ENCODE measurements at regions not wholly inside any gene's neighbourhood (a gene's known extent, or its start where the extent isn't known, plus 50 kb on each side); places are given as distances from the start of the nearest gene placed in this dataset.

- H3K27me3 ChIP-seq (ENCODE audit: insufficient read depth, low read length): no peaks in the 10 kb centered on the region
- H3K4me3 ChIP-seq (replicated peaks in 1 of 2; ENCODE audit: low read depth in 1 of 2, low read length in 2 of 2): no peak overlapping the region
- CTCF ChIA-PET: no interaction called here
- intact Hi-C loops (cut with micrococcal nuclease): no loop called here
- H3K27ac ChIP-seq (ENCODE audit: low read depth, low read length): no peak overlapping the region
- H2AFZ ChIP-seq (ENCODE audit: low read depth, low read length, poor library complexity, severe bottlenecking): no peak overlapping the region
- H3K9ac ChIP-seq (ENCODE audit: low read length): no peak overlapping the region
- POLR2A ChIA-PET: no interaction called here
- H3K4me2 ChIP-seq (ENCODE audit: low read length): no peak overlapping the region
- TF ChIP-seq YY1 (IDR thresholded peaks at IDR 0.05; ENCODE audit: extremely low read depth, insufficient replicate concordance, low read depth, low read length) (no peak), CTCF (IDR thresholded peaks at IDR 0.05 in 2 of 3, conservative IDR thresholded peaks at IDR 0.05 in 1 of 3; ENCODE audit: borderline replicate concordance in 1 of 3, insufficient read depth in 1 of 3, low read depth in 2 of 3, low read length in 2 of 3) (no peak), CEBPB (IDR thresholded peaks at IDR 0.05; ENCODE audit: low read depth) (no peak), RAD21 (IDR thresholded peaks at IDR 0.05; ENCODE audit: low read depth) (no peak), SP1 (IDR thresholded peaks at IDR 0.05; ENCODE audit: low read depth) (no peak), CBX3 (IDR thresholded peaks at IDR 0.05; ENCODE audit: low read depth) (no peak), EZH2 (IDR thresholded peaks at IDR 0.05) (no peak), ELF1 (IDR thresholded peaks at IDR 0.05; ENCODE audit: borderline replicate concordance, low read depth) (no peak), POLR2A (IDR thresholded peaks at IDR 0.05; ENCODE audit: borderline replicate concordance, extremely low read depth, insufficient read depth, insufficient read length) (no peak), ZNF274 (IDR thresholded peaks at IDR 0.05; ENCODE audit: low read depth, low read length) (no peak), EGR1 (IDR thresholded peaks at IDR 0.05; ENCODE audit: low read depth) (no peak), POLR2AphosphoS5 (IDR thresholded peaks at IDR 0.05; ENCODE audit: low read depth, low read length) (no peak), SRF (IDR thresholded peaks at IDR 0.05; ENCODE audit: low read depth) (no peak), REST (IDR thresholded peaks at IDR 0.05; ENCODE audit: low read depth) (no peak), ZBTB33 (IDR thresholded peaks at IDR 0.05; ENCODE audit: extremely low read depth, insufficient replicate concordance, low read length) (no peak), FOSL1 (IDR thresholded peaks at IDR 0.05; ENCODE audit: low read depth) (no peak), TCF7L2 (IDR thresholded peaks at IDR 0.05; ENCODE audit: borderline replicate concordance, extremely low read depth, insufficient read depth, insufficient read length) (no peak), EZH2phosphoT487 (IDR thresholded peaks at IDR 0.05; ENCODE audit: borderline replicate concordance) (no peak)
- no peaks in the 10 kb centered on the region for H3K79me2 ChIP-seq (ENCODE audit: insufficient read depth, low read length)
- no TSS peak for BruUV-seq (replicated peaks)
- ATAC-seq (no peak), DNase-seq (ENCODE audit: low read depth, low spot score) (no peak)
- no peaks in the 10 kb centered on the region for H3K36me3 ChIP-seq (ENCODE audit: control insufficient read depth in 1 of 2, insufficient read depth in 2 of 2, low read length in 2 of 2)
- H4K20me1 ChIP-seq (ENCODE audit: insufficient read depth): no peaks in the 10 kb centered on the region
- peaks cover 6 to 38% of the 10 kb centered on the region in 2 experiments; a peak in 2 of 4 replicates for H3K9me3 ChIP-seq (ENCODE audit: control insufficient read depth in 1 of 2, insufficient read depth in 1 of 2, low read depth in 1 of 2, low read length in 2 of 2)
- no peaks in the 10 kb centered on the region for H3K4me1 ChIP-seq (ENCODE audit: control insufficient read depth in 1 of 2, insufficient read depth in 2 of 2, low read length in 2 of 2)
- RAD21 ChIA-PET (ENCODE audit: low non-redundant PET in 1 of 2, low total read pairs in 2 of 2, uncharacterized antibody in 2 of 2, unreplicated experiment in 2 of 2): no interaction called here
- H3K9me2 ChIP-seq (ENCODE audit: insufficient read depth): no peaks in the 10 kb centered on the region
These were observed 245.7 kb upstream of the IRX2 start for GRCh38 chr5:2997179-2997578.
